ENCODE measurements at regions not wholly inside any gene's neighbourhood (a gene's known extent, or its start where the extent isn't known, plus 50 kb on each side); places are given as distances from the start of the nearest gene placed in this dataset.
A peak's percentile ranks its signal among the peaks of the same experiment; 100 is the strongest.

- TF ChIP-seq CTCF (IDR thresholded peaks at IDR 0.05 in 8 of 11, conservative IDR thresholded peaks at IDR 0.05 in 3 of 11), result peak; percentile 10 to 77 (median 65)
- TF ChIP-seq POLR2A (IDR thresholded peaks at IDR 0.05), result no peak
Observed at GRCh38 chr3:66822186-66823008, 175.7 kb upstream of the KBTBD8 start.

All from spleen (tissue), 7 donors.